Colon (tissue), 2 donors: ENCODE measurements at regions not wholly inside any gene's neighbourhood (a gene's known extent, or its start where the extent isn't known, plus 50 kb on each side); places are given as distances from the start of the nearest gene placed in this dataset.

Experiments
- FAIRE-seq: peaks from 2 replicates; lab custom pipeline; 2012; peaks lifted over from hg19 to GRCh38; lab: Jason Lieb, UNC
- donor health status: control.
- donor health status: control.

- FAIRE-seq, result no peak
Measured at GRCh38 chr4:111602848-111603247, 542.4 kb upstream of the FAM241A start.

DNA sequence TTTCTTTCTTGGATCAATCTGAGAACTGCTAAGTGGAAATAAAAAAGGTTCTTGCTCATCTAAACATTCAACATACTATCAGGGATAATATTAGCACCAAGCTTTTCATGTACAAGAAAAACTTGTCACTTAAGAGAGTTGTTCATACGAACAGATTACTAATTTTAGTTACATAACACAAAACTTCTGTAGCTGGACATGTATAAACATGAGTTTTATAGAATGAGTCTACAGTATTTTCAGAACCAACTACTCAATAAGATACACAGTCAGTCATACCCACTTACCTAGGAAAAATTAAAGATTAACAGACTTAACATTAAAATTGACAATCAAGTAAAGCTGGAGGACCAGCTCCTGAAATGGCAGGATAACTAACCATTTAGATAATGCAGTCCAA lies 540.1 kb upstream of the FAM241A start:
- no peak for FAIRE-seq

DNA sequence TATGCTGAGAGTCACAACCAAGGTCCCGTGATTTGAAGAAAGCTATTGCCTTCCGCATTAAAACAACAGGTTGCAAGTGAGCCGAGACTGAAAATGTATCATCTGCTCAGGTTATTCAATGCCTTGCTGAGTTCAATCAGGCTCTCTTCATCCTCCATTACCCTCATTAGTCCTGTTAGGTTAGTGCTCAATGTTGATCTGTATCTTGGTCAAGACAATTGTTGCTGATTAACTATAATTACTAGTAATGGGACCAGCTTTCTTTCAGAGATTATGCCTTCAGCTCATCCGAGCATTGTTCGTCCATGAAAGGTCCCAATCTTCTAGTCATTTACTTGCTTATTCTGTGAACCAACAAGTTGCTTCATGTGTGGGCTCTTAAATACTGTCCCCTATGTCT lies 534.6 kb upstream of the FAM241A start:
- no peak for FAIRE-seq

DNA sequence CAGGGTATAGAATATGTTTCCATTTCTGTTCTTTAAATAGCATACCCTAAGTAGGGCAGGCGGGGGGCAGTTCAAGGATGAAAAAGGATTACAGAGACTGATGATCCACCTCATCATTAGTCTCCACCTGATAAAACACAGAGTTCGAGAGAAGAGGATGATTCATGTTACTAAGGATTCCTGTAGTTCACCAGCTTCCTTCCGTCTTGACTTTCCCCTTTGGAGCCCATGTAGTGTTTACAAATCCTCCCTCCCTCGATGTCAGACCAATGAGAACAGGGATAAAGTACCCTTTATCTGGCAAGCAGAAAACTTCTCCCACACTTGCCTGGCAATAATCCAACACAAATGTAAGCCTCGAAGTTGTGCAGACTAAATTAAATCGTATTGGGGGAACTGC lies 526.3 kb upstream of the FAM241A start:
- no peak for FAIRE-seq

- no peak for FAIRE-seq
Measured at GRCh38 chr4:111628437-111628836, 516.8 kb upstream of the FAM241A start.

- FAIRE-seq, result no peak
Measured at GRCh38 chr4:111630705-111631104, 514.5 kb upstream of the FAM241A start.

GRCh38 chr4:111631215-111631999 lies 513.8 kb upstream of the FAM241A start:
- no peak for FAIRE-seq

DNA sequence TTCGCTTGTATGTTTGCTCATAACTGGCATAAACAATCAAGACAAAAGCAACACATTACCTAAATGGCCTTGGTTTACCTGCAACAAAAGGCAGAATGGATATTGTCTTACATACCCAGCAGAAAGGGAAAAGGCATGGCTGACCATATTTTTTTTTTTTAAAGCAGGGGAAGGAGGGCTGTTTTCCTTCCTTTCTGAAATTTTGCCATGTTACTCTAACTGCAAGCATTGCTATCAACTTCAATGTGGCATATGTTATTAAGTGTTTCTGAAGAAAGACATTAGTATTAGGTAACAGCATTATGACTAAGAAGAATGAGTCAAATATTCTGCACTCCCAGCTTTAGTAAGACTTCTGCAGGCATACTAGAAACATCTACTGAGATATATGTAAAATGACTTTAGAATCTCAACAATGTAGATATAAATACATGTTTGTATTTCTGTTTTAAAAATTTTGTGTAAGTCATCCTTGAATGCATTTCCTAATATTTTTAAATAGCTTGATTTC lies 512.6 kb upstream of the FAM241A start:
- no peak for FAIRE-seq

GRCh38 chr4:111633663-111634266 lies 511.5 kb upstream of the FAM241A start:
- no peak for FAIRE-seq

DNA sequence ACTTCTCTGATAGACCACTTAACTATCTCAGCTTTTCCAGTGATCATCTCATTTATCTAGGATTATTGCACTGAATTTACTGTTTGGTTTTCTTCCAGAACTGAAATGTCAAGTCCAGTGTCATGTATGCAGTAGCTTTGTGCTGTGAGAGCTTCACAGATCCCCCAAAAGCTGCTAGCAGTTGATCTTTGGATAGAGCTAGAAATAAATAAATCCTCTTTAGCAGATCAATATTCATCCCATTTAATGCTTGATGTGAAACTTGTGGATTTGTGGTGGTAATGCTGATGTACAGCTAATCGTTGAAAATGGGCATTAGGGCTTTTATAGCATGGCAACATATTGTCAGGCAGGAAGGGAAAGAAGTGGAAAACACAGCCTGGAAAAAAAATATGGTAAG lies 509.6 kb upstream of the FAM241A start:
- no peak for FAIRE-seq

DNA sequence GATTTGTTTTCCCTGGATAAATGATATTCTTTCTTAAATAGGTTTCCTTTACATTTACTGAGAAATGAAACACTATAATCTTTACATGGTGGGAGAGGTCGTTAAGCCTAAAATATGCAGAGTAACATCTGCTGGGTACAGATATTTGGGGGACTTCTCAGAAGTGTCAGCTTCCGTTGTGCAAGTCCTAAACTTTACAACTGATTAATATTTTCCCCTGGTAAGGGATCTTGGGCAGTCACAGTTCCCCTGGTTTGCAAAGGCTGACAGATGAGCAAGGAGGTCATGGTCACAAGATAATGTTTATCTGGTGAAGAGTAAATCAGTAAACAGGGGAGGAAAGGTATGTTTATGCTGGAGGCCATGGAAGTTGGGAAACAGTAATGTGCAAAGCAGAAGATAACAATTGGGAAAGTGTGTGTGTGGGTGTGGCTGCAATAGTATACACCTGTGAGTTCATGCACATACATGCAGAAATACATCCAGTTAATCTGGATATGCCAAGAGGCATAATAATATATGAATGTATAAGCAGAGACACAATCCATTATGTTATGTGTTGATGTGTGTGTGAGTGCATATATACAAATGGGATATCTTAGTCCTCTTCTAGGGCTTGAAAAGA lies 508.2 kb upstream of the FAM241A start:
- no peak for FAIRE-seq

DNA sequence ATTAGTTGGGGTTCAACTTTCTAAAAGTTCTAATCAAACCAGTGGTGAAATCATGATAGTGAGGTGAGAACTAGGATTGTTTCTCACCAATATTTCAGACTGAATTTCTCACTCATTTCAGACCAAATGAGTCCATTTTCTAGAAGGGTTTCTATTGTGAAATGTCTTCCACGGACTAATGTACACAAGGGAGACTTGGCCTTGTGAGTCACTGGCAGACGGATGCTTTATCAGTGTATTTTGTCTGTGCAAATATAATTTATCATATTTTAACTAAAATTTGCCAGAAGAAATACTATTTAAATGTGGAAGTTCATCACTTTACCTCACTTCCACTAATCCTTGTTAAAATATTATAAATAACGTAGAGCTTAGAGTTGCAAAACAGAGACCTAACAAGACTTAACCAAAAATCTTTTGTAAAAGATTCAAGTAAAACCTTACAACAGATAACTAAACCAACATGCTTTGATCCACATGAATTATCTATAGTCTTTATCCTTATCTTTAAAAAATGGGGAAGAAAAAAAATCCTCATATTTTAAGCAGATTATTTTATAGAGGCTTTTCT lies 506.0 kb upstream of the FAM241A start:
- FAIRE-seq, result no peak

GRCh38 chr4:111639876-111640275 lies 505.4 kb upstream of the FAM241A start:
- FAIRE-seq, result no peak

GRCh38 chr4:111641813-111642579 lies 503.3 kb upstream of the FAM241A start:
- FAIRE-seq, result no peak

DNA sequence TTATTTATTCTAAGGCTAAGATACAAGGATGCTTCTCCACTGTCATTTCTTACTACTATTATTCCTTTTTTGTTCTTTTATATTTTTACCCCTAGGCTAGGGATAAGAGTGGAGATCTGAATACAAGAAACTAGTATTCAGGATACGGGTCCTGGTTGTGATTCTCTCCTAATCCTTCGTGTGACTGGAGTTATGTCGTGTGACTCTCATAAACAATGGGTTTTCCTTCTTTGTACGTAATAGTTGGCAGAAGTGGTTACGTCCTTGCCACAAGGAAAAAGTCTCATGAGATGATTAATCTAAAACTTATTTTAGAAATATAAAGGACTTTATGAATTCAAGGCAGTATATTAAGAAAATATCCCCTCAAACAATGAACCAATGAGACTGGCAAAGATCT lies 497.2 kb upstream of the FAM241A start:
- no peak for FAIRE-seq

- no peak for FAIRE-seq
Measured at GRCh38 chr4:111649308-111649707, 495.9 kb upstream of the FAM241A start.

DNA sequence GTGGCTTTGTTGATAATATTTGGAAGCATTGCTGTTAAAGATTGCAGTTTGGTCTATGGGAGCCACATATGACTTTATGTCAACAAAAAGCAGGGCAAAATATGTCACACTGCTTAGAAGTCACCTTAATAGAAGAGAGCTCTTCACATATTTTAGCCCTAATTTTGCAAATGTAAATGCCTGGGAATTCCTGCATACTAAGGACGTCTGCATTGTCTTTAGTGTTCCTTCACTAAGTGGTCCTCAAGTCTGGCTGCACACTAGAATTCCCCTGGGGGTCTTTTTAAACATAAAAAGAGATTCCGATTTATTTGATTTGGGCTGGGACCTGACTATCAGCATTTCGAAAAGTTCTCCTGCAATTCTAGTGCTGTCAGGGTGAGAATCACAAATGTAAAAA lies 495.1 kb upstream of the FAM241A start:
- no peak for FAIRE-seq

- FAIRE-seq, result no peak
Measured at GRCh38 chr4:111650674-111651086, 494.6 kb upstream of the FAM241A start.

DNA sequence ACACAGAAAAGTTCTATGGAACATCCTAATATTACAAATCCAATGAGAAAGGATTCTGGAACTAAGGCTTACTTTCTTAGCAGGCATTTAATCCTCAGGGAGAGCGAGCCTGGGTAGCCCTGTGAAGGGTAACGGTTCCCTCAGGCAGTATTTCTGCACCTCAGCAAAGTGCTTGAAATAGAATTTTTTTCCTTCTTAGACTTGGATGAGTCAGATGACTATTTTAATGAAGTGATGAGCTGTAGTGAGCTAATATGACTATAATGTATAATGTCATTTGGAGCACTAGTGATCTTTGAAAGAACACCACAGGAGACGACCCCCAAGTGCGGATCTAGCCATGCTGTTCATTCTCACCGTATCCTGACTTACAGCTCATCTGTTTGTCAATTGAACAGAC lies 493.0 kb upstream of the FAM241A start:
- FAIRE-seq, result no peak

- FAIRE-seq, result no peak
Measured at GRCh38 chr4:111652986-111653385, 492.3 kb upstream of the FAM241A start.

DNA sequence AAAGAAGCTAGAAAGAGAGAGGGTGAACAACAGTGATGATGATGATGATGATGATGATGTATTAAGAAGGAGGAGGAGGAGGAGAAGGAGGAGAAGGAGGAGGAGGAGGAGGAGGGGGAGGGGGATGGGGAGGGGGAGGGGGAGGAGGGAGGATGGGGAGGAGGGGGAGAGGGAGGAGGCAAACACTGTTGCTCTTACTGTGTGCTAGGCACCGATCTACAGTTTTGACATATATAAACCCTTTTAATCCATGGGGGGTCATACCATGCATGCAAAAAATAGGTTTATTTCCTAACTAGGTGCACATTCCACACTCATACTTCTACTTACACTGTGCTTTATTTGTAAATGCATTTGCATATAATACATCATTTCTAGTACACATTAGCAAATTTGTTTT lies 482.8 kb upstream of the FAM241A start:
- FAIRE-seq, result no peak

DNA sequence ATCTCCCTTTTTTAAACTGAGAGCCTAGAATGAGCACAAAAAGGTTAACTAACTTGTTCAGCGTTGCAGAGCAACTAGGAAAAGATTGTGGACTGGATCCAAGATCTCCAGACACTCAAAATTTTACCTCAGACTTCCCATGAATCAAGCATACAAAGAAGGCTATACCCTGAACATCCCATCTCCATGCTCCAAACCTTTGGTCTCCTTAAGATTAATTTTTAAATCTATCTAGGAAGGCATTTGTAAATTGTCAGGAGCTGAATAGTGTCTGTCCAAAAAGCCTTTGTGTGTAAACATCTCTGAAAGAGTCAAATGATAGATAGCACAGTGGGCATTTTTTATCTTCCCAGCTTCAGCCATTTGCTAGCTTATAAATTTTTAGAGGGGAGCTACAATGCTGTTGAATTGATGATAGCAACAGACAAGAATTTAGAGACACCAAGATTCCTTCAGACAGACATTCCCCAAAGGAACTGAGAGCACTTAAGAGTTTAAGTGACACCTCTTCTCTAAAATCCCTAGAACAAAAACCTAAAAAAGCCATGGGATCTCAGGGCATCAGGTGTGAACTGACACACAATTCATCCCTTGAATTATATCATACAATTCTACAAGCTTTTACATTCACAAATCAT lies 480.8 kb upstream of the FAM241A start:
- no peak for FAIRE-seq
